ENCODE measurements at regions not wholly inside any gene's neighbourhood (a gene's known extent, or its start where the extent isn't known, plus 50 kb on each side); places are given as distances from the start of the nearest gene placed in this dataset.
A peak's percentile ranks its signal among the peaks of the same experiment; 100 is the strongest.

GRCh38 chr3:88955274-88955673 lies 152.1 kb upstream of the EPHA3 start:
- no peak overlapping the region for H3K4me3 ChIP-seq (ENCODE audit: low read depth, low read length)
- no peak for DNase-seq (ENCODE audit: low read depth)
- TF ChIP-seq, protein P1, sequence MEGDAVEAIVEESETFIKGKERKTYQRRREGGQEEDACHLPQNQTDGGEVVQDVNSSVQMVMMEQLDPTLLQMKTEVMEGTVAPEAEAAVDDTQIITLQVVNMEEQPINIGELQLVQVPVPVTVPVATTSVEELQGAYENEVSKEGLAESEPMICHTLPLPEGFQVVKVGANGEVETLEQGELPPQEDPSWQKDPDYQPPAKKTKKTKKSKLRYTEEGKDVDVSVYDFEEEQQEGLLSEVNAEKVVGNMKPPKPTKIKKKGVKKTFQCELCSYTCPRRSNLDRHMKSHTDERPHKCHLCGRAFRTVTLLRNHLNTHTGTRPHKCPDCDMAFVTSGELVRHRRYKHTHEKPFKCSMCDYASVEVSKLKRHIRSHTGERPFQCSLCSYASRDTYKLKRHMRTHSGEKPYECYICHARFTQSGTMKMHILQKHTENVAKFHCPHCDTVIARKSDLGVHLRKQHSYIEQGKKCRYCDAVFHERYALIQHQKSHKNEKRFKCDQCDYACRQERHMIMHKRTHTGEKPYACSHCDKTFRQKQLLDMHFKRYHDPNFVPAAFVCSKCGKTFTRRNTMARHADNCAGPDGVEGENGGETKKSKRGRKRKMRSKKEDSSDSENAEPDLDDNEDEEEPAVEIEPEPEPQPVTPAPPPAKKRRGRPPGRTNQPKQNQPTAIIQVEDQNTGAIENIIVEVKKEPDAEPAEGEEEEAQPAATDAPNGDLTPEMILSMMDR (conservative IDR thresholded peaks at IDR 0.05; ENCODE audit: low read depth, low read length), result no peak

- TF ChIP-seq, protein P1 (conservative IDR thresholded peaks at IDR 0.05; ENCODE audit: low read depth, low read length), result no peak
- H3K4me3 ChIP-seq (ENCODE audit: low read depth, low read length), result no peak overlapping the region
- peak; percentile 88 for DNase-seq (ENCODE audit: low read depth)
Observed at GRCh38 chr3:88957711-88958439, 149.5 kb upstream of the EPHA3 start.

GRCh38 chr3:88960019-88960418 lies 147.4 kb upstream of the EPHA3 start:
- TF ChIP-seq, protein P1 (conservative IDR thresholded peaks at IDR 0.05; ENCODE audit: low read depth, low read length), result no peak
- no peak overlapping the region for H3K4me3 ChIP-seq (ENCODE audit: low read depth, low read length)
- no peak for DNase-seq (ENCODE audit: low read depth)

DNA sequence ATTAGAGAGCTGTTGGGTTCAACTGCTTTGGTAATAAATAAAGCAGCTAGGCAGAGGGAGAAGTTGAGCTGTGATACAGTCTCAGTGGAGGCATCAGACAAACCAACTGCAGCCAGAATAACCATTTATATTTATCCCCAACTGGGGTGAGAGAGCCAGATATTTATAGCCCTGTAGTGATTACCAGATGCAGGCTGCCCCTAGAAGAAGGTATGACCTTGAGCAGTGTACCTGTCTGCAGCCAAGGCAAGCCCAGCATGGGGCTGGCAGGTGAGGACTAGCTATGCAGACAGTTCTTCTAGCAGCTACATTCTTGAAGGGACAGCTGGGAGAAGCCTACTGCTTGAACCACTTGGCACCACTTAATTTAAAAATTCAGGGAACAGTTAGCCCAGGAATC lies 144.4 kb upstream of the EPHA3 start:
- no peak overlapping the region for H3K4me3 ChIP-seq (ENCODE audit: low read depth, low read length)
- TF ChIP-seq, protein P1 (conservative IDR thresholded peaks at IDR 0.05; ENCODE audit: low read depth, low read length), result no peak
- DNase-seq (ENCODE audit: low read depth), result no peak

DNA sequence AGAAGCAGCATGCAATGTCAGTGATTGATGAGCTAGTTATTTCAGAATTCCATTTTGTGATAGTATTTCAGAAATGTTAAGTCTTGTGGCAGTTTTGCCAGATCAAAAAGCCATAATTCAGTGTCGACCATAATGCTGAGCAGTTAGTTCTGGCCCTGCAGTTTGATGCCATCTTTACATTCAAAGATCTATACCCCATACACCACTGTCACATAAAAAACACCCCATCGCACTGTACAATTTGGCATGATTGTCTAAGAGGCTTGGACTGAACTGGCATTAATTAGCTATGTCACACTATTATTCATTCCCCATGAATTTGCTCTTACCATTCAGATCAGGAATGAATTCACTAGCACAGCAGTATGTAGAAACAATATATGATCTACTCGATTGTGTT lies 127.7 kb upstream of the EPHA3 start:
- DNase-seq (ENCODE audit: low read depth), result no peak
- no peak overlapping the region for H3K4me3 ChIP-seq (ENCODE audit: low read depth, low read length)
- TF ChIP-seq, protein P1 (conservative IDR thresholded peaks at IDR 0.05; ENCODE audit: low read depth, low read length), result no peak

- no peak for DNase-seq (ENCODE audit: low read depth)
- H3K4me3 ChIP-seq (ENCODE audit: low read depth, low read length), result no peak overlapping the region
- TF ChIP-seq, protein P1 (conservative IDR thresholded peaks at IDR 0.05; ENCODE audit: low read depth, low read length), result no peak
Observed at GRCh38 chr3:88983458-88983857, 124.0 kb upstream of the EPHA3 start.

GRCh38 chr3:88984256-88984655 lies 123.2 kb upstream of the EPHA3 start:
- H3K4me3 ChIP-seq (ENCODE audit: low read depth, low read length), result no peak overlapping the region
- TF ChIP-seq, protein P1 (conservative IDR thresholded peaks at IDR 0.05; ENCODE audit: low read depth, low read length), result no peak
- DNase-seq (ENCODE audit: low read depth), result peak; percentile 35

Data from choroid plexus epithelial cell (primary cell).